Lower lobe of right lung (tissue), 2 donors: ENCODE measurements at regions not wholly inside any gene's neighbourhood (a gene's known extent, or its start where the extent isn't known, plus 50 kb on each side); places are given as distances from the start of the nearest gene placed in this dataset.

Experiments
- ATAC-seq, 2 donors: fragments of 200-7000 bp; cut with Tn5 transposase; one replicate each; pipeline ENCODE4 v1.9.1; 2020 to 2022; ENCODE audit warnings: mild to moderate bottlenecking in 2 of 2, moderate library complexity in 2 of 2
- DNase-seq: peaks from one replicate; pipeline ENCODE4 v3.0.0-alpha.2; 2020
- H3K27ac ChIP-seq: fragments of 200-600 bp; one replicate; pipeline ENCODE4 v1.8.0; 2022
- H3K27me3 ChIP-seq: fragments of 200-600 bp; one replicate; pipeline ENCODE4 v1.8.0; 2022; ENCODE audit warnings: low read depth
- H3K36me3 ChIP-seq: fragments of 200-600 bp; one replicate; pipeline ENCODE4 v1.8.0; 2022; ENCODE audit warnings: mild to moderate bottlenecking
- H3K4me1 ChIP-seq: fragments of 200-600 bp; one replicate; pipeline ENCODE4 v1.8.0; 2022
- H3K4me3 ChIP-seq: fragments of 200-600 bp; one replicate; pipeline ENCODE4 v1.8.0; 2022; ENCODE audit warnings: mild to moderate bottlenecking
- H3K9me3 ChIP-seq: fragments of 200-600 bp; one replicate; pipeline ENCODE4 v1.8.0; 2022
- intact Hi-C: fragments of 100-400 bp; cut with DNase I; formaldehyde crosslinking; loops from one replicate; pipeline ENCODE4 v1.11.0; 2022
- TF ChIP-seq, protein P1 (sequence below): fragments of 200-600 bp; IDR thresholded peaks from one replicate; pipeline ENCODE4 v1.8.0; 2022; ENCODE audit warnings: antibody characterized with exemption, mild to moderate bottlenecking
- donor health status: DM: no; HTN: yes; CAD: no; lungs with severe emphysema.

DNA sequence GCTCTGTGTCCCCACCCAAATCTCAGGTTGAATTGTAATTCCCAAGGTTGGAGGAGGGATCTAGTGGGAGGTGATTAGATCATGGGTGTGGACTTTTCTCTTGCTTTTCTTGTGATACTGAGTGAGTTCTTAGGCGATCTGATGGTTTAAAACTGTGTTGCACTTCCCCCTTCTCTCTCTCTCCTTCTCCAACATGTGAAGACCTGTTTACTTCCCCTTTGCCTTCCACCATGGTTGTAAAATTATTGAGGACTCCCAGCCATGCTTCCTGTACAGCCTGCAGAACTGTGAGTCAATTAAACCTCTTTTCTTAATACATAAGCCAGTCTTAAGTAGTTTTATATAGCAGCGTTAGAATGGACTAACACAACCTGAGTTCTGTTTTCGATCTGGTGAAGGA, 738.2 kb downstream of the ARAP2 start:
- no peak for DNase-seq
- Histone ChIP-seq H3K27me3 (no peaks in the 10 kb centered on the region), H3K9me3 (no peaks in the 10 kb centered on the region), H3K36me3 (no peaks in the 10 kb centered on the region), H3K4me1 (no peaks in the 10 kb centered on the region), H3K27ac (no peak overlapping the region), H3K4me3 (no peak overlapping the region)
- no peak for ATAC-seq
- TF ChIP-seq, protein P1, sequence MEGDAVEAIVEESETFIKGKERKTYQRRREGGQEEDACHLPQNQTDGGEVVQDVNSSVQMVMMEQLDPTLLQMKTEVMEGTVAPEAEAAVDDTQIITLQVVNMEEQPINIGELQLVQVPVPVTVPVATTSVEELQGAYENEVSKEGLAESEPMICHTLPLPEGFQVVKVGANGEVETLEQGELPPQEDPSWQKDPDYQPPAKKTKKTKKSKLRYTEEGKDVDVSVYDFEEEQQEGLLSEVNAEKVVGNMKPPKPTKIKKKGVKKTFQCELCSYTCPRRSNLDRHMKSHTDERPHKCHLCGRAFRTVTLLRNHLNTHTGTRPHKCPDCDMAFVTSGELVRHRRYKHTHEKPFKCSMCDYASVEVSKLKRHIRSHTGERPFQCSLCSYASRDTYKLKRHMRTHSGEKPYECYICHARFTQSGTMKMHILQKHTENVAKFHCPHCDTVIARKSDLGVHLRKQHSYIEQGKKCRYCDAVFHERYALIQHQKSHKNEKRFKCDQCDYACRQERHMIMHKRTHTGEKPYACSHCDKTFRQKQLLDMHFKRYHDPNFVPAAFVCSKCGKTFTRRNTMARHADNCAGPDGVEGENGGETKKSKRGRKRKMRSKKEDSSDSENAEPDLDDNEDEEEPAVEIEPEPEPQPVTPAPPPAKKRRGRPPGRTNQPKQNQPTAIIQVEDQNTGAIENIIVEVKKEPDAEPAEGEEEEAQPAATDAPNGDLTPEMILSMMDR, result no peak
- intact Hi-C loops, result no loop called here

DNA sequence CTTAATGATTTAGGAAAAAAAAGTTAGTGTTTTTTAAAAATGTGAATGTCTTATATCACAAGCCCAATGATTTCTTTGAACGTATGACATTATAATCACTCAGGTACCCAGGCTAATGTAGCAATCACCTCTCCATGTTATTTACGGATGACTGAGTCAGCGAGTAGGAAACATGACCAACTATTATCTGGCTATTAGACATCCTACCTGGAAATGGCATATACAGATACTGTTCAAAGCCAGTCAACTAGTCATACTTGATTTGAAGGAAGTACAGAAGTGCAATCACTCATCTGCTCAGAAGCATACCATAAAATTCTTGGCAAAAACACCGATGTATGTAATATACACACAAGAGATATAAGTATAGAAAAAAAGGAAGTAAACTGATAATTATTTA, 732.5 kb downstream of the ARAP2 start:
- DNase-seq (no peak), ATAC-seq (no peak)
- Histone ChIP-seq H3K27me3 (no peaks in the 10 kb centered on the region), H3K36me3 (no peaks in the 10 kb centered on the region), H3K4me1 (no peaks in the 10 kb centered on the region), H3K27ac (no peak overlapping the region), H3K4me3 (no peak overlapping the region), H3K9me3 (no peaks in the 10 kb centered on the region)
- intact Hi-C loops, result no loop called here
- TF ChIP-seq, protein P1, result no peak

DNA sequence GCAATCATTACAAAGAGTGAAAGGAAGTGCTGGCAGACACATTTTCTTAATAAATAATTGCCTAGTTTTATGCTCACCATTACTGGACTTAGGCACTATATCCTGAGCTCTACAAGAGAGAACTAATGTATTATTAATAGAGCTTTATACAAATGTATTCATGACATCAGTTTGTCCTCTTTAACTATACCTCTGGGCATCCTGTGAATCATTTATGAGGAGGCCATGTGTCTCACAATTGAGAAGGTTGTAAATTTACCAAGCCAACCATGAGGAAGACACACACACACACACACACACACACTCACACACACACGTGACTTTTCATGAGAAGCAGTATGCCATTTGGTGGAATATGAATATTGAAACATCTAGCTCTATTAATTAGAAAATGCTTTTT, 728.2 kb downstream of the ARAP2 start:
- Histone ChIP-seq H3K27me3 (no peaks in the 10 kb centered on the region), H3K4me1 (no peaks in the 10 kb centered on the region), H3K36me3 (no peaks in the 10 kb centered on the region), H3K4me3 (no peak overlapping the region), H3K27ac (no peak overlapping the region), H3K9me3 (no peaks in the 10 kb centered on the region)
- DNase-seq (no peak), ATAC-seq (no peak)
- intact Hi-C loops, result no loop called here
- TF ChIP-seq, protein P1, result no peak

DNA sequence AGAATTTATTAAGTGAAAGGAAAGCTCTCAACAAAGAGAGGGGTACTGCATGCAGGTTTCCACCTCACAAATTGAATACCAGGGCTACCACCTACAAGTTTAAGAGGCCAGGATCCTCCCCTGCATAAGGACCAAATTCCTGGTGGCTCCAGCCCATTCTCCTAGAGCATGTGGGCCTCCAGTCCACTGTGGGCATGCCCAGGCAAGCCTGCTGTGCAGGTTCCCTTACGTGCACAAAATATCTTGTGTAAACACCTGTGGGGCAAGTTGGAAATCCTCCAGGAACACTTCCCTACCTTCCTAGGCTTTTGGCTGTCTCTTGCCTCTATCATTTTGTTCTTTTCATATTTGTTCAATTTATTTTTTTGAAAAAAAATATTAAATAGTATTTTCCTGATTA, 724.3 kb downstream of the ARAP2 start:
- TF ChIP-seq, protein P1, result no peak
- Histone ChIP-seq H3K4me1 (no peaks in the 10 kb centered on the region), H3K36me3 (no peaks in the 10 kb centered on the region), H3K27me3 (no peaks in the 10 kb centered on the region), H3K4me3 (no peak overlapping the region), H3K9me3 (no peaks in the 10 kb centered on the region), H3K27ac (no peak overlapping the region)
- ATAC-seq, result no peak
- DNase-seq, result no peak
- intact Hi-C loops, result no loop called here

DNA sequence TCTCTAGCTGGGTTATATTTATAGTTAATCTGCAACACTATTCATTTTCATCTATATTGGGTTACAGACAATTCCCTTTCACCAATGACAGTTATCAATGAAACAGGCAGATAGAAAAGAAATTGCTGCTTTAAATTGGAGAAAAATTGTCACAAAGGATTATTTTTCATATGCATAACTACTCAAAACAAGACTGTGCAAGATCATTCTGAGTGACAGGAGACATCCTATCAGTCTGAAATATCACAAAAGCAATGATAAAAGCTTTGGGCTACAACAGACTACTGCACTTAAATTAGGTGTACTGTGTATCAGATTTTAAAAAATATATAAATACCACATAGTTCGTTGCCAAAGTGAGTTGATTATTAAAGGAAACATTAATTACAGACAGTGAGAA, 722.6 kb downstream of the ARAP2 start:
- DNase-seq (no peak), ATAC-seq (no peak)
- H3K4me3 ChIP-seq, result no peak overlapping the region
- H3K9me3 ChIP-seq, result no peaks in the 10 kb centered on the region
- H3K36me3 ChIP-seq, result no peaks in the 10 kb centered on the region
- H3K4me1 ChIP-seq, result no peaks in the 10 kb centered on the region
- H3K27ac ChIP-seq, result no peak overlapping the region
- H3K27me3 ChIP-seq, result no peaks in the 10 kb centered on the region
- intact Hi-C loops, result no loop called here
- TF ChIP-seq, protein P1, result no peak
